IMR-90 (cell line): ENCODE measurements at regions not wholly inside any gene's neighbourhood (a gene's known extent, or its start where the extent isn't known, plus 50 kb on each side); places are given as distances from the start of the nearest gene placed in this dataset.

ENCODE experiments used
- ATAC-seq: fragments of 200-7000 bp; cut with Tn5 transposase; 2 replicates; pipeline ENCODE4 v1.9.1; 2020; ENCODE audit warnings: low read depth, mild to moderate bottlenecking, moderate library complexity
- BruUV-seq: library from RNA; stranded (reverse); fragments of 400-500 nt; replicated peaks from 2 replicates; lab custom pipeline; 2021; lab: Mats Ljungman, UMichigan
- CTCF ChIA-PET: fragments of 300-600 bp; formaldehyde crosslinking; extraction: SDS; loops from one replicate; lab custom pipeline; 2021; ENCODE audit warnings: antibody characterized with exemption; lab: Yijun Ruan, JAX
- POLR2A ChIA-PET: fragments of 300-600 bp; sonication (Branson Sonifier 250); formaldehyde crosslinking; loops from one replicate; lab custom pipeline; 2022; ENCODE audit warnings: antibody characterized with exemption; ENCODE audit not compliant: unreplicated experiment; lab: Charles Lee
- DNase-seq: peaks from one replicate; pipeline ENCODE4 v3.0.0; 2013
- H2AFZ ChIP-seq: replicated peaks from 2 replicates; pipeline ENCODE3; 2013; ENCODE audit warnings: low read length, mild to moderate bottlenecking; ENCODE audit not compliant: poor library complexity
- H2AK5ac ChIP-seq: 2 replicates; pipeline ENCODE4 v1.6.1; 2013; ENCODE audit warnings: low read depth, low read length, inconsistent platforms
- H2AK9ac ChIP-seq: replicated peaks from 2 replicates; pipeline ENCODE3; 2013; ENCODE audit warnings: mild to moderate bottlenecking, low read depth, low read length, moderate library complexity; ENCODE audit not compliant: poor library complexity
- H2BK120ac ChIP-seq: 2 replicates; pipeline ENCODE4 v1.6.1; 2013; ENCODE audit warnings: low read depth, low read length, inconsistent platforms
- H2BK15ac ChIP-seq: 3 replicates; pipeline ENCODE4 v1.6.1; 2013; ENCODE audit warnings: low read depth, low read length, inconsistent platforms
- H2BK20ac ChIP-seq: 2 replicates; pipeline ENCODE4 v1.6.1; 2013; ENCODE audit warnings: low read depth, mild to moderate bottlenecking, inconsistent platforms, low read length, moderate library complexity
- H2BK5ac ChIP-seq: 2 replicates; pipeline ENCODE4 v1.6.1; 2013; ENCODE audit warnings: mild to moderate bottlenecking, low read depth, low read length, inconsistent platforms; ENCODE audit not compliant: poor library complexity, severe bottlenecking
- H3K14ac ChIP-seq: replicated peaks from 2 replicates; pipeline ENCODE4 v1.6.1; 2013; ENCODE audit warnings: low read depth, low read length, inconsistent platforms
- H3K18ac ChIP-seq: 2 replicates; pipeline ENCODE4 v1.6.1; 2013; ENCODE audit warnings: low read depth, low read length, control low read depth
- H3K23ac ChIP-seq: 2 replicates; pipeline ENCODE4 v1.6.1; 2013; ENCODE audit warnings: low read depth, low read length, inconsistent platforms
- H3K27ac ChIP-seq: 2 replicates; pipeline ENCODE4 v1.5.1; 2013; ENCODE audit warnings: mild to moderate bottlenecking, control low read depth, low read length; ENCODE audit not compliant: insufficient read depth
- H3K27me3 ChIP-seq: 2 replicates; pipeline ENCODE4 v1.6.1; 2013; ENCODE audit warnings: low read length; ENCODE audit not compliant: control insufficient read depth, insufficient read depth
- H3K36me3 ChIP-seq: 2 replicates; pipeline ENCODE4 v1.6.1; 2013; ENCODE audit warnings: low read length, mixed read lengths; ENCODE audit not compliant: control insufficient read depth, insufficient read depth
- H3K4ac ChIP-seq: 2 replicates; pipeline ENCODE4 v1.6.1; 2013; ENCODE audit warnings: low read depth, low read length, inconsistent platforms
- H3K4me1 ChIP-seq: 2 replicates; pipeline ENCODE4 v1.6.1; 2013; ENCODE audit warnings: low read length, mixed read lengths; ENCODE audit not compliant: control insufficient read depth, insufficient read depth
- H3K4me2 ChIP-seq: 2 replicates; pipeline ENCODE4 v1.6.1; 2013; ENCODE audit warnings: low read depth, mild to moderate bottlenecking, control low read depth, low read length, moderate library complexity
- H3K4me3 ChIP-seq: 2 replicates; pipeline ENCODE4 v1.5.1; 2013; ENCODE audit warnings: low read depth, mild to moderate bottlenecking, control low read depth, low read length, moderate library complexity; ENCODE audit not compliant: insufficient read depth
- H3K56ac ChIP-seq: 2 replicates; pipeline ENCODE4 v1.6.1; 2013; ENCODE audit warnings: low read length, inconsistent platforms; ENCODE audit not compliant: insufficient read depth; ENCODE audit errors: extremely low read depth
- H3K79me1 ChIP-seq, 2 experiments: 2 replicates each; pipeline ENCODE4 v1.6.1; 2013; ENCODE audit warnings: low read length in 2 of 2, inconsistent platforms in 1 of 2, low read depth in 1 of 2
- H3K9ac ChIP-seq: 2 replicates; pipeline ENCODE4 v1.6.1; 2013; ENCODE audit warnings: low read depth, low read length, control low read depth
- H3K9me1 ChIP-seq: 2 replicates; pipeline ENCODE4 v1.6.1; 2013; ENCODE audit warnings: low read length, inconsistent platforms; ENCODE audit not compliant: insufficient read depth
- H3K9me3 ChIP-seq: 2 replicates; pipeline ENCODE4 v1.6.1; 2013; ENCODE audit warnings: low read length; ENCODE audit not compliant: control insufficient read depth, insufficient read depth
- H4K20me1 ChIP-seq: 2 replicates; pipeline ENCODE4 v1.6.1; 2013; ENCODE audit warnings: low read length, inconsistent platforms; ENCODE audit not compliant: insufficient read depth
- H4K5ac ChIP-seq: 2 replicates; pipeline ENCODE4 v1.6.1; 2013; ENCODE audit warnings: mild to moderate bottlenecking, low read depth, low read length, control low read depth
- H4K8ac ChIP-seq, 2 experiments: 2 replicates each; pipeline ENCODE4 v1.6.1; 2013; ENCODE audit warnings: low read depth in 2 of 2, low read length in 2 of 2, control low read depth in 1 of 2, inconsistent platforms in 1 of 2
- H4K91ac ChIP-seq: 2 replicates; pipeline ENCODE4 v1.6.1; 2013; ENCODE audit warnings: low read depth, low read length, inconsistent platforms; ENCODE audit not compliant: insufficient read depth
- ELK1 ChIP-seq: fragments of 150-350 bp; IDR thresholded peaks from 2 replicates; pipeline ENCODE4 v1.6.1; 2016; ENCODE audit warnings: low read depth, mild to moderate bottlenecking, low read length, moderate library complexity, borderline replicate concordance
- MAFK ChIP-seq: IDR thresholded peaks from 2 replicates; pipeline ENCODE4 v1.6.1; 2012; ENCODE audit warnings: low read depth, low read length, improper control_type of control experiment
- WGBS, 2 experiments: methylation state at CpG; one replicate each; pipeline versions ENCODE4 v1.1.5 to v1.1.7; 2013; ENCODE audit warnings: missing lambda C conversion rate in 2 of 2; ENCODE audit not compliant: insufficient read length in 1 of 2; ENCODE audit errors: extremely low coverage in 2 of 2; 5-methylcytosine and 5-hydroxymethylcytosine counted together
- dilution Hi-C: fragments of 300-500 bp; cut with HindIII; formaldehyde crosslinking; loops from one replicate; pipeline ENCODE4 v1.14.3; 2018; ENCODE audit warnings: low sequenced_read_pairs; ENCODE audit not compliant: unreplicated experiment
- in situ Hi-C: fragments of 300-500 bp; cut with MboI; formaldehyde crosslinking; loops from 3 replicates; pipeline ENCODE4 v1.14.3; 2019; ENCODE audit warnings: low sequenced_read_pairs, inconsistent platforms, mixed read lengths
- intact Hi-C: fragments of 100-400 bp; cut with micrococcal nuclease; formaldehyde crosslinking; loops from 2 replicates; pipeline ENCODE4 v1.10.0; 2022

- peak overlapping the region; percentile 97 for H4K5ac ChIP-seq
- H3K18ac ChIP-seq = peak overlapping the region; percentile 99
- no peaks in the 10 kb centered on the region for H3K9me3 ChIP-seq
- H3K9me1 ChIP-seq = peaks cover 19% of the 10 kb centered on the region
- no TSS peak for BruUV-seq
- peak overlapping the region; percentile 91 for H3K27ac ChIP-seq
- H3K4me2 ChIP-seq = no peak overlapping the region
- no peaks in the 10 kb centered on the region; the same call in none of the 2 replicates for H3K27me3 ChIP-seq
- no peak overlapping the region for H3K56ac ChIP-seq
- TF ChIP-seq ELK1 (no peak), MAFK (no peak)
- H3K4me1 ChIP-seq = peaks cover 25% of the 10 kb centered on the region
- intact Hi-C loops = loop anchor here (5.0 to 10.0 kb wide), 3 partner anchors 166 to 466 kb away; partner anchors contain the start of gene IGFBP5
- H2BK5ac ChIP-seq = peak overlapping the region; percentile 67
- DNase-seq = no peak
- ChIA-PET POLR2A (interaction anchor here (0.5 to 1.7 kb wide), 2 partner anchors 353 to 377 kb away, joined by 4 to 7 read pairs; partner anchors contain the start of gene IGFBP5), CTCF (no interaction called here)
- H3K4ac ChIP-seq = peak overlapping the region; percentile 96
- no peak overlapping the region for H3K9ac ChIP-seq
- H3K4me3 ChIP-seq = no peak overlapping the region
- H4K8ac ChIP-seq = peak overlapping the region; percentile 54 to 77
- H3K14ac ChIP-seq = peak overlapping the region; percentile 87
- WGBS, 2 experiments = no CpG with 5 or more reads among the region's 1 CpG
- dilution Hi-C loops = no loop called here
- no peak for ATAC-seq
- peak overlapping the region; percentile 99 for H2BK20ac ChIP-seq
- in situ Hi-C loops = no loop called here
- H2AFZ ChIP-seq = no peak overlapping the region
- H3K23ac ChIP-seq = peak overlapping the region; percentile 2; the same call in 1 of the 2 replicates
- H2BK15ac ChIP-seq = peak overlapping the region; percentile 96; the same call in 2 of the 3 replicates
- peak overlapping the region; percentile 85 for H2AK5ac ChIP-seq
- no peak overlapping the region for H2AK9ac ChIP-seq
- no peaks in the 10 kb centered on the region for H3K36me3 ChIP-seq
- H2BK120ac ChIP-seq = peak overlapping the region; percentile 97
- no peaks in the 10 kb centered on the region for H4K20me1 ChIP-seq
- no peaks in the 10 kb centered on the region for H3K79me1 ChIP-seq
- peak overlapping the region; percentile 83 for H4K91ac ChIP-seq
These were observed 188.9 kb upstream of the TNP1 start for GRCh38 chr2:217048730-217049129.
